ENCODE measurements at regions not wholly inside any gene's neighbourhood (a gene's known extent, or its start where the extent isn't known, plus 50 kb on each side); places are given as distances from the start of the nearest gene placed in this dataset.
A peak's percentile ranks its signal among the peaks of the same experiment; 100 is the strongest.

GRCh38 chr7:148524479-148525224, 65.9 kb upstream of the C7orf33 start:
- H3K4me1 Mint-ChIP-seq (ENCODE audit: low read depth) = no peaks in the 10 kb centered on the region
- H3K27me3 Mint-ChIP-seq (ENCODE audit: low read depth) = peaks cover 42% of the 10 kb centered on the region
- H3K9me3 Mint-ChIP-seq = no peaks in the 10 kb centered on the region
- no peaks in the 10 kb centered on the region for H3K36me3 Mint-ChIP-seq (ENCODE audit: insufficient read depth)
- H3K4me3 Mint-ChIP-seq = no peak overlapping the region
- no peak for DNase-seq
- ATAC-seq = no peak

- H3K4me1 Mint-ChIP-seq (ENCODE audit: low read depth) = no peaks in the 10 kb centered on the region
- peaks cover 38% of the 10 kb centered on the region for H3K27me3 Mint-ChIP-seq (ENCODE audit: low read depth)
Measured at GRCh38 chr7:148527717-148528168, 62.8 kb upstream of the C7orf33 start.

GRCh38 chr7:148535217-148535616, 55.3 kb upstream of the C7orf33 start:
- no peak for DNase-seq
- ATAC-seq = peak; percentile 95 to 96
- H3K36me3 Mint-ChIP-seq (ENCODE audit: insufficient read depth) = no peaks in the 10 kb centered on the region
- H3K4me1 Mint-ChIP-seq (ENCODE audit: low read depth) = peaks cover 7% of the 10 kb centered on the region
- H3K4me3 Mint-ChIP-seq = peak overlapping the region; percentile 48
- H3K9me3 Mint-ChIP-seq = no peaks in the 10 kb centered on the region
- peaks cover 20% of the 10 kb centered on the region for H3K27me3 Mint-ChIP-seq (ENCODE audit: low read depth)

More at GRCh38 chr7:148527717-148528168, 62.8 kb upstream of the C7orf33 start:
- H3K9me3 Mint-ChIP-seq = no peaks in the 10 kb centered on the region
- DNase-seq (peak; percentile 76), ATAC-seq (peak; percentile 99)
- no peaks in the 10 kb centered on the region for H3K36me3 Mint-ChIP-seq (ENCODE audit: insufficient read depth)
- no peak overlapping the region for H3K4me3 Mint-ChIP-seq

GRCh38 chr7:148537435-148537834, 53.1 kb upstream of the C7orf33 start:
- DNase-seq (no peak), ATAC-seq (no peak)

GRCh38 chr7:148540041-148540738, 50.4 kb upstream of the C7orf33 start:
- Mint-ChIP-seq H3K4me1 (ENCODE audit: low read depth) (peaks cover 5% of the 10 kb centered on the region), H3K9me3 (no peaks in the 10 kb centered on the region)

More at GRCh38 chr7:148537435-148537834, 53.1 kb upstream of the C7orf33 start:
- Mint-ChIP-seq H3K27me3 (ENCODE audit: low read depth) (peaks cover 6% of the 10 kb centered on the region), H3K4me1 (ENCODE audit: low read depth) (peaks cover 7% of the 10 kb centered on the region), H3K36me3 (ENCODE audit: insufficient read depth) (no peaks in the 10 kb centered on the region), H3K4me3 (no peak overlapping the region), H3K9me3 (no peaks in the 10 kb centered on the region)

More at GRCh38 chr7:148540041-148540738, 50.4 kb upstream of the C7orf33 start:
- H3K27me3 Mint-ChIP-seq (ENCODE audit: low read depth) = peaks cover 2% of the 10 kb centered on the region
- DNase-seq (no peak), ATAC-seq (no peak)
- no peak overlapping the region for H3K4me3 Mint-ChIP-seq
- H3K36me3 Mint-ChIP-seq (ENCODE audit: insufficient read depth) = no peaks in the 10 kb centered on the region
